ENCODE measurements at regions not wholly inside any gene's neighbourhood (a gene's known extent, or its start where the extent isn't known, plus 50 kb on each side); places are given as distances from the start of the nearest gene placed in this dataset.
A peak's percentile ranks its signal among the peaks of the same experiment; 100 is the strongest.
"Not testable (repeated sequence)": the region's sequence is repeated elsewhere in the genome, so short reads cannot be mapped to it uniquely, and the experiment has no call there.

DNA sequence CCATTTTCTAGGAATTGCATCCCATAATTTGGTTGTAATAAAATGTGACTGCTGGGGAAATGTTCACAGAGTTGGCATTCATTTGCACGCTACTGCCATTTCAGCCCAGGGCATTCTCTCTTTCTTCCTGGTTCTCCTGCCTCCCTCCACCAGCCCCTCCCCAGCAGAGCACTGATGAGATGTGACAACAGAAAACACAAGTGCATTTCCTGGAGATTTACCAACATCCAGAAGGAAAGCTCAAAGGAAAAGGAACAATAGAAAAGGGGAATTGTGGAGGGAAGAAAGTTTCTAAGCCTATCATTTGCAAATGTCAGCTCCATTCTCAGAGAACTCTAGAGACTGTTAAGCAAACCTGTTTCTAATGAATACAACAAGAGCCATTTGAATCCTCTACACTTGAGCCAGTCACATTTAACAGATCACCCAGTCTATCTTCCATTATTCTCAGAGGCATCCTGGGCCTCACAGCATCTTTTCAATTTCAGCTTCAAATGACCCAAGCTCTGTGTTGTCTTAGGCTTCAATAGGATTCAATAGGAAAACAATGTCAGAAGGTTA, 395.6 kb upstream of the PBX1 start:
- no peaks in the 10 kb centered on the region for H3K4me1 ChIP-seq
- H3K27ac ChIP-seq (replicated peaks in 1 of 4): no peak overlapping the region
- H3K27me3 ChIP-seq: no peaks in the 10 kb centered on the region
- whole genome bisulfite sequencing: 91% methylated on average over 1 of the region's 1 CpG
- intact Hi-C loops (cut with DNase I): no loop called here
- DNase-seq (ENCODE audit: extremely low spot score): no peak
- no peaks in the 10 kb centered on the region for H3K36me3 ChIP-seq
- no peak overlapping the region for H3K4me3 ChIP-seq
- H3K9me3 ChIP-seq: peaks cover 0 to 7% (median 0%) of the 10 kb centered on the region in 4 donors
- no peak for TF ChIP-seq POLR2AphosphoS5 (IDR thresholded peaks at IDR 0.05)
- TF ChIP-seq POLR2A (IDR thresholded peaks at IDR 0.05; ENCODE audit: low read depth): no peak
- TF ChIP-seq, protein P1, sequence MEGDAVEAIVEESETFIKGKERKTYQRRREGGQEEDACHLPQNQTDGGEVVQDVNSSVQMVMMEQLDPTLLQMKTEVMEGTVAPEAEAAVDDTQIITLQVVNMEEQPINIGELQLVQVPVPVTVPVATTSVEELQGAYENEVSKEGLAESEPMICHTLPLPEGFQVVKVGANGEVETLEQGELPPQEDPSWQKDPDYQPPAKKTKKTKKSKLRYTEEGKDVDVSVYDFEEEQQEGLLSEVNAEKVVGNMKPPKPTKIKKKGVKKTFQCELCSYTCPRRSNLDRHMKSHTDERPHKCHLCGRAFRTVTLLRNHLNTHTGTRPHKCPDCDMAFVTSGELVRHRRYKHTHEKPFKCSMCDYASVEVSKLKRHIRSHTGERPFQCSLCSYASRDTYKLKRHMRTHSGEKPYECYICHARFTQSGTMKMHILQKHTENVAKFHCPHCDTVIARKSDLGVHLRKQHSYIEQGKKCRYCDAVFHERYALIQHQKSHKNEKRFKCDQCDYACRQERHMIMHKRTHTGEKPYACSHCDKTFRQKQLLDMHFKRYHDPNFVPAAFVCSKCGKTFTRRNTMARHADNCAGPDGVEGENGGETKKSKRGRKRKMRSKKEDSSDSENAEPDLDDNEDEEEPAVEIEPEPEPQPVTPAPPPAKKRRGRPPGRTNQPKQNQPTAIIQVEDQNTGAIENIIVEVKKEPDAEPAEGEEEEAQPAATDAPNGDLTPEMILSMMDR (IDR thresholded peaks at IDR 0.05): no peak
- TF ChIP-seq EP300 (IDR thresholded peaks at IDR 0.05): no peak

DNA sequence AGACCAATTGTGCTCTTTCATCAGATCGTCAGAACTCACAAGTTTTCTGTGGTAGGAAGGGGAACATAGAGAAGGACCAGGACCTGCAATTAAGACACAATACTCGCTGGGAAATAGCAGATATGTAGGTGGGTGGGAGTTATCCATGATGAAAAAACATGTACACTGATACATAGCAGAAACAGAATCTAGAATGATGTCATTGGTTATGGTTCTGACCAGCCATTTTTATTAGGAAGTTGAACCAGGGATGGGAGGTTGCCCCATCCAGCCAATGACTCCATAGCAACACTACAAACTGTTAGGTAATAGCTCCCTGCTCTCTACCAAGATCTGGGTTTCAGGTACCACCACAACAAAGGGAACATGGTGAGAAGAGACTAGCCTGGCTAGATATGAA, 393.5 kb upstream of the PBX1 start:
- no peak overlapping the region for H3K27ac ChIP-seq (replicated peaks in 1 of 4)
- WGBS: 81% methylated on average over 2 of the region's 2 CpGs
- H3K4me3 ChIP-seq: no peak overlapping the region
- H3K27me3 ChIP-seq: no peaks in the 10 kb centered on the region
- DNase-seq (ENCODE audit: extremely low spot score): no peak
- no peak for TF ChIP-seq POLR2A (IDR thresholded peaks at IDR 0.05; ENCODE audit: low read depth)
- no peak for TF ChIP-seq EP300 (IDR thresholded peaks at IDR 0.05)
- TF ChIP-seq, protein P1 (IDR thresholded peaks at IDR 0.05): no peak
- TF ChIP-seq POLR2AphosphoS5 (IDR thresholded peaks at IDR 0.05): no peak
- H3K4me1 ChIP-seq: no peaks in the 10 kb centered on the region
- H3K9me3 ChIP-seq: no peaks in the 10 kb centered on the region
- intact Hi-C loops (cut with DNase I): no loop called here
- H3K36me3 ChIP-seq: no peaks in the 10 kb centered on the region

DNA sequence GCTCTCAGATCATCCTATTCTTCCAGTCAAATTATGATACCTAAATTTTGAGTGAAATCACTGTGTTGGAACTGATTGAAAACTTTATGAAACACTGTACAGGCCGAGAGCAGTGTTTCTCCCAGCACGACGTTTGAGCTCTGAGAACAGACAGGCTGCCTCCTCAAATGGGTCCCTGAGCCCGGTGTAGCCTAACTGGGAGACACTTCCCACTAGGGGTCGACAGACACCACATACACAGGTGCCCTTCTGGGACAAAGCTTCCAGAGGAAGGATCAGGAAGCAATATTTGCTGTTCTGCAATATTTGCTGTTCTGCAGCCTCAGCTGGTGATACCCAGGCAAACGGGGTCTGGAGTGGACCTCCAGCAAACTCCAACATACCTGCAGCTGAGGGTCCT, 392.5 kb upstream of the PBX1 start:
- H3K36me3 ChIP-seq; DNase-seq (ENCODE audit: extremely low spot score); H3K4me1 ChIP-seq; H3K27ac ChIP-seq (replicated peaks in 1 of 4); H3K27me3 ChIP-seq; H3K9me3 ChIP-seq; H3K4me3 ChIP-seq; intact Hi-C loops (cut with DNase I): not testable (repeated sequence)
- 64% methylated on average over 5 of the region's 6 CpGs for WGBS
- TF ChIP-seq, protein P1 (IDR thresholded peaks at IDR 0.05): peak; percentile 35 to 67 (median 56)

DNA sequence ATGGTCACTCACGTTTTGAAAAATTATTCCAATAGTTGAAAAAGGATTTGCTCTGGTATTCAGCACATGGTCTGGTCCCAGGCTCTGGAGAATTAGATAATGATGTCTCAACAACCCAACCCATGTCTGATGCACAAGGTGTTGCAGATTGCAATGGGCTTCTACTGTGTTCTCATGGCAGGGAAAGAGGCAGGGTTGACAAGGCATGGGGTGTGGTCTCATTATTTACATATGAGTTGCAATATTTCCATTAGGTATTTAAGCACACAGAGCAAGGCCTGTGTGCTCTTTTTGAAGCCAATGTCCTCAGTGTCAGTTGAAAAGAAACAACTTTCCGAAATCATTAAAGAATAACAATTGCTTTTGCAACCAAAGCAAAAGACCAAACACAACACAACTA, 381.9 kb upstream of the PBX1 start:
- no peak overlapping the region for H3K27ac ChIP-seq (replicated peaks in 1 of 4)
- 90% methylated on average over 2 of the region's 2 CpGs for WGBS
- H3K4me3 ChIP-seq: no peak overlapping the region
- no peaks in the 10 kb centered on the region for H3K4me1 ChIP-seq
- DNase-seq (ENCODE audit: extremely low spot score): no peak
- no peaks in the 10 kb centered on the region for H3K9me3 ChIP-seq
- H3K27me3 ChIP-seq: no peaks in the 10 kb centered on the region
- intact Hi-C loops (cut with DNase I): no loop called here
- no peaks in the 10 kb centered on the region for H3K36me3 ChIP-seq
- TF ChIP-seq, protein P1 (IDR thresholded peaks at IDR 0.05): no peak
- no peak for TF ChIP-seq POLR2A (IDR thresholded peaks at IDR 0.05; ENCODE audit: low read depth)
- no peak for TF ChIP-seq POLR2AphosphoS5 (IDR thresholded peaks at IDR 0.05)
- no peak for TF ChIP-seq EP300 (IDR thresholded peaks at IDR 0.05)

DNA sequence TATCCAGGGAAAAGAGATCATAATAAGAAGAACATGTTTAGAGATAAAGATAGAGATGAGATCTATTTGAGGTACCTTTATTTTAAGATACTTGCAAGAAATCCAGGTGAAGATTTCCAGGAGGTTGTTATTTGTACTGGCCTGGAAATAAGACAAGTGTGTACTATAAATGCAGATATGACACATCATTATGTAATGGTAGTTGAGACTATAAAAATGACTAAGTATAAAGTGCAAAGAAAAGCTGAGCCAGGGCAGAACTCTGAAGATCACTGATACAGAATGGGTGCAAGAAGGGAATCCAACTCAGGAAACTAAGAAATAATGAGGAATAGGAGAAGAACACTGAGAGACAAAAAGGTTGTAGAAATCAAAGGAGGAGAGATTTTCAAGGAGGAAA, 378.2 kb upstream of the PBX1 start:
- Histone ChIP-seq H3K4me1 (no peaks in the 10 kb centered on the region), H3K9me3 (no peaks in the 10 kb centered on the region), H3K27me3 (no peaks in the 10 kb centered on the region), H3K4me3 (no peak overlapping the region), H3K36me3 (no peaks in the 10 kb centered on the region), H3K27ac (replicated peaks in 1 of 4) (no peak overlapping the region)
- DNase-seq (ENCODE audit: extremely low spot score): no peak
- TF ChIP-seq EP300 (IDR thresholded peaks at IDR 0.05) (no peak), POLR2AphosphoS5 (IDR thresholded peaks at IDR 0.05) (no peak), POLR2A (IDR thresholded peaks at IDR 0.05; ENCODE audit: low read depth) (no peak)
- TF ChIP-seq, protein P1 (IDR thresholded peaks at IDR 0.05): no peak
- intact Hi-C loops (cut with DNase I): no loop called here
